ENCODE measurements at regions not wholly inside any gene's neighbourhood (a gene's known extent, or its start where the extent isn't known, plus 50 kb on each side); places are given as distances from the start of the nearest gene placed in this dataset.

GRCh38 chr11:80886684-80887083 is 1445.9 kb upstream of the TENM4 start:
- Histone ChIP-seq H3K27me3 (ENCODE audit: low read depth) (no peaks in the 10 kb centered on the region; the same call in 1 of the 2 replicates), H3K9me3 (no peaks in the 10 kb centered on the region), H3K4me3 (no peak overlapping the region), H3K4me1 (no peaks in the 10 kb centered on the region), H3K36me3 (replicated peaks) (no peaks in the 10 kb centered on the region)
- in situ Hi-C loops (cut with MboI; ENCODE audit: low sequenced_read_pairs) = no loop called here
- DNase-seq (ENCODE audit: low spot score in 2 of 2) = no peak

GRCh38 chr11:80873310-80873999 is 1432.6 kb upstream of the TENM4 start:
- no peaks in the 10 kb centered on the region for H3K9me3 ChIP-seq
- no peaks in the 10 kb centered on the region for H3K36me3 ChIP-seq (replicated peaks)
- in situ Hi-C loops (cut with MboI; ENCODE audit: low sequenced_read_pairs) = no loop called here
- no peak for DNase-seq (ENCODE audit: low spot score in 2 of 2)
- no peaks in the 10 kb centered on the region for H3K4me1 ChIP-seq
- H3K27me3 ChIP-seq (ENCODE audit: low read depth) = no peaks in the 10 kb centered on the region
- no peak overlapping the region for H3K4me3 ChIP-seq

GRCh38 chr11:80872116-80872728 is 1431.4 kb upstream of the TENM4 start:
- DNase-seq (ENCODE audit: low spot score in 2 of 2) = no peak
- in situ Hi-C loops (cut with MboI; ENCODE audit: low sequenced_read_pairs) = no loop called here
- H3K4me1 ChIP-seq = no peaks in the 10 kb centered on the region
- H3K4me3 ChIP-seq = no peak overlapping the region
- H3K27me3 ChIP-seq (ENCODE audit: low read depth) = no peaks in the 10 kb centered on the region
- no peaks in the 10 kb centered on the region for H3K9me3 ChIP-seq
- H3K36me3 ChIP-seq (replicated peaks) = no peaks in the 10 kb centered on the region

- no peaks in the 10 kb centered on the region for H3K36me3 ChIP-seq (replicated peaks)
- no peaks in the 10 kb centered on the region for H3K4me1 ChIP-seq
- in situ Hi-C loops (cut with MboI; ENCODE audit: low sequenced_read_pairs) = no loop called here
- no peak overlapping the region for H3K4me3 ChIP-seq
- H3K27me3 ChIP-seq (ENCODE audit: low read depth) = no peaks in the 10 kb centered on the region; the same call in 1 of the 2 replicates
- no peaks in the 10 kb centered on the region for H3K9me3 ChIP-seq
- no peak for DNase-seq (ENCODE audit: low spot score in 2 of 2)
These were observed 1428.0 kb upstream of the TENM4 start for GRCh38 chr11:80868831-80869230.

GRCh38 chr11:80862011-80862410 is 1421.2 kb upstream of the TENM4 start:
- no peak overlapping the region for H3K4me3 ChIP-seq
- no peaks in the 10 kb centered on the region for H3K4me1 ChIP-seq
- no peaks in the 10 kb centered on the region; the same call in 1 of the 2 replicates for H3K27me3 ChIP-seq (ENCODE audit: low read depth)
- no peaks in the 10 kb centered on the region for H3K36me3 ChIP-seq (replicated peaks)
- in situ Hi-C loops (cut with MboI; ENCODE audit: low sequenced_read_pairs) = no loop called here
- no peak for DNase-seq (ENCODE audit: low spot score in 2 of 2)
- H3K9me3 ChIP-seq = no peaks in the 10 kb centered on the region

GRCh38 chr11:80861193-80861592 is 1420.4 kb upstream of the TENM4 start:
- Histone ChIP-seq H3K4me3 (no peak overlapping the region), H3K9me3 (no peaks in the 10 kb centered on the region), H3K36me3 (replicated peaks) (no peaks in the 10 kb centered on the region), H3K4me1 (no peaks in the 10 kb centered on the region), H3K27me3 (ENCODE audit: low read depth) (no peaks in the 10 kb centered on the region; the same call in 1 of the 2 replicates)
- no peak for DNase-seq (ENCODE audit: low spot score in 2 of 2)
- in situ Hi-C loops (cut with MboI; ENCODE audit: low sequenced_read_pairs) = no loop called here

- in situ Hi-C loops (cut with MboI; ENCODE audit: low sequenced_read_pairs) = no loop called here
- DNase-seq (ENCODE audit: low spot score in 2 of 2) = no peak
- Histone ChIP-seq H3K27me3 (ENCODE audit: low read depth) (no peaks in the 10 kb centered on the region; the same call in 1 of the 2 replicates), H3K4me3 (no peak overlapping the region), H3K36me3 (replicated peaks) (no peaks in the 10 kb centered on the region), H3K9me3 (no peaks in the 10 kb centered on the region), H3K4me1 (no peaks in the 10 kb centered on the region)
These were observed 1419.8 kb upstream of the TENM4 start for GRCh38 chr11:80860632-80861031.

- no peak for DNase-seq (ENCODE audit: low spot score in 2 of 2)
- no peak overlapping the region for H3K4me3 ChIP-seq
- in situ Hi-C loops (cut with MboI; ENCODE audit: low sequenced_read_pairs) = no loop called here
These were observed 1415.2 kb upstream of the TENM4 start for GRCh38 chr11:80856066-80856465.

GRCh38 chr11:80855426-80855825 is 1414.6 kb upstream of the TENM4 start:
- H3K4me1 ChIP-seq = peaks cover 15% of the 10 kb centered on the region
- no peak for DNase-seq (ENCODE audit: low spot score in 2 of 2)
- peaks cover 3% of the 10 kb centered on the region; the same call in 1 of the 2 replicates for H3K27me3 ChIP-seq (ENCODE audit: low read depth)
- H3K9me3 ChIP-seq = no peaks in the 10 kb centered on the region; the same call in 1 of the 2 replicates
- in situ Hi-C loops (cut with MboI; ENCODE audit: low sequenced_read_pairs) = no loop called here
- H3K4me3 ChIP-seq = no peak overlapping the region
- H3K36me3 ChIP-seq (replicated peaks) = no peaks in the 10 kb centered on the region

More at GRCh38 chr11:80856066-80856465, 1415.2 kb upstream of the TENM4 start:
- no peaks in the 10 kb centered on the region for H3K9me3 ChIP-seq
- H3K27me3 ChIP-seq (ENCODE audit: low read depth) = peaks cover 3% of the 10 kb centered on the region; the same call in 1 of the 2 replicates
- H3K4me1 ChIP-seq = peaks cover 15% of the 10 kb centered on the region
- no peaks in the 10 kb centered on the region for H3K36me3 ChIP-seq (replicated peaks)

GRCh38 chr11:80849253-80849652 is 1408.4 kb upstream of the TENM4 start:
- in situ Hi-C loops (cut with MboI; ENCODE audit: low sequenced_read_pairs) = no loop called here
- Histone ChIP-seq H3K4me3 (no peak overlapping the region), H3K27me3 (ENCODE audit: low read depth) (0 out of 2 replicates have a peak, but pooled peaks cover 6% of the 10 kb centered on the region), H3K9me3 (no peaks in the 10 kb centered on the region; the same call in 1 of the 2 replicates), H3K4me1 (peaks cover 13% of the 10 kb centered on the region), H3K36me3 (replicated peaks) (no peaks in the 10 kb centered on the region)
- DNase-seq (ENCODE audit: low spot score in 2 of 2) = no peak

- DNase-seq (ENCODE audit: low spot score in 2 of 2) = no peak
- no peak overlapping the region for H3K4me3 ChIP-seq
- in situ Hi-C loops (cut with MboI; ENCODE audit: low sequenced_read_pairs) = no loop called here
These were observed 1406.1 kb upstream of the TENM4 start for GRCh38 chr11:80846979-80847378.

GRCh38 chr11:80846442-80846841 is 1405.6 kb upstream of the TENM4 start:
- H3K36me3 ChIP-seq (replicated peaks) = no peaks in the 10 kb centered on the region

More at GRCh38 chr11:80846979-80847378, 1406.1 kb upstream of the TENM4 start:
- Histone ChIP-seq H3K36me3 (replicated peaks) (no peaks in the 10 kb centered on the region), H3K27me3 (ENCODE audit: low read depth) (0 out of 2 replicates have a peak, but pooled peaks cover 3% of the 10 kb centered on the region), H3K9me3 (no peaks in the 10 kb centered on the region; the same call in 1 of the 2 replicates), H3K4me1 (no peaks in the 10 kb centered on the region)

GRCh38 chr11:80844110-80844819 is 1403.4 kb upstream of the TENM4 start:
- in situ Hi-C loops (cut with MboI; ENCODE audit: low sequenced_read_pairs) = no loop called here
- H3K27me3 ChIP-seq (ENCODE audit: low read depth) = 0 out of 2 replicates have a peak, but pooled peaks cover 3% of the 10 kb centered on the region
- no peak overlapping the region for H3K4me3 ChIP-seq
- no peaks in the 10 kb centered on the region for H3K9me3 ChIP-seq
- no peaks in the 10 kb centered on the region for H3K36me3 ChIP-seq (replicated peaks)
- no peak for DNase-seq (ENCODE audit: low spot score in 2 of 2)
- no peaks in the 10 kb centered on the region for H3K4me1 ChIP-seq

More at GRCh38 chr11:80846442-80846841, 1405.6 kb upstream of the TENM4 start:
- H3K4me1 ChIP-seq = no peaks in the 10 kb centered on the region
- H3K27me3 ChIP-seq (ENCODE audit: low read depth) = 0 out of 2 replicates have a peak, but pooled peaks cover 3% of the 10 kb centered on the region
- no peaks in the 10 kb centered on the region; the same call in 1 of the 2 replicates for H3K9me3 ChIP-seq
- in situ Hi-C loops (cut with MboI; ENCODE audit: low sequenced_read_pairs) = no loop called here
- DNase-seq (ENCODE audit: low spot score in 2 of 2) = no peak
- no peak overlapping the region for H3K4me3 ChIP-seq

All from HAP-1 (cell line).